WTC11 (cell line): ENCODE measurements at regions not wholly inside any gene's neighbourhood (a gene's known extent, or its start where the extent isn't known, plus 50 kb on each side); places are given as distances from the start of the nearest gene placed in this dataset.

Experiments used
- ATAC-seq: fragments of 200-7000 bp; cut with Tn5 transposase; 2 replicates; pipeline ENCODE4 v1.10.0; 2021; ENCODE audit warnings: mild to moderate bottlenecking, moderate library complexity
- CTCF ChIA-PET: fragments of 300-600 bp; sonication (Branson Sonifier 250); formaldehyde crosslinking; loops from one replicate; lab custom pipeline; 2021; ENCODE audit warnings: antibody characterized with exemption; lab: Charles Lee
- POLR2A ChIA-PET: fragments of 350-600 bp; sonication (Branson Sonifier 250); formaldehyde crosslinking; loops from one replicate; lab custom pipeline; 2021; ENCODE audit warnings: antibody characterized with exemption; lab: Charles Lee
- DNase-seq: peaks from one replicate; pipeline ENCODE4 v3.0.0; 2021; ENCODE audit warnings: low spot score
- H3K27ac Mint-ChIP-seq: 2 replicates; pipeline ENCODE4 v1.8.0; 2021; ENCODE audit warnings: mixed read lengths
- H3K27me3 Mint-ChIP-seq: 2 replicates; pipeline ENCODE4 v1.8.0; 2021; ENCODE audit warnings: low read depth, mild to moderate bottlenecking, moderate library complexity, mixed read lengths
- H3K36me3 Mint-ChIP-seq: 2 replicates; pipeline ENCODE4 v1.8.0; 2021; ENCODE audit warnings: mixed read lengths
- H3K4me1 Mint-ChIP-seq: 2 replicates; pipeline ENCODE4 v1.8.0; 2022; ENCODE audit warnings: mixed read lengths
- H3K4me3 Mint-ChIP-seq: 2 replicates; pipeline ENCODE4 v1.8.0; 2021; ENCODE audit warnings: mild to moderate bottlenecking, moderate library complexity, mixed read lengths
- H3K9me3 Mint-ChIP-seq: 2 replicates; pipeline ENCODE4 v1.8.0; 2021; ENCODE audit warnings: mixed read lengths
- ATF1 ChIP-seq: sonication (generic); formaldehyde crosslinking; IDR thresholded peaks from 2 replicates; pipeline ENCODE4 v1.8.1; 2023; ENCODE audit warnings: mild to moderate bottlenecking, moderate library complexity, missing genetic modification reagents
- CREB1 ChIP-seq: sonication (generic); formaldehyde crosslinking; IDR thresholded peaks from 2 replicates; pipeline ENCODE4 v1.8.0; 2023; ENCODE audit warnings: mild to moderate bottlenecking, missing genetic modification reagents
- CREM ChIP-seq: sonication (generic); formaldehyde crosslinking; IDR thresholded peaks from 2 replicates; pipeline ENCODE4 v1.8.1; 2022; ENCODE audit warnings: mild to moderate bottlenecking, missing genetic modification reagents, moderate library complexity
- CTCF ChIP-seq: fragments of 200-600 bp; IDR thresholded peaks from 2 replicates; pipeline ENCODE4 v1.8.0; 2022; ENCODE audit warnings: antibody characterized with exemption
- EMX1 ChIP-seq: fragments of 250-450 bp; sonication (Bioruptor Pico); IDR thresholded peaks from 2 replicates; pipeline ENCODE4 v1.8.0; 2021; ENCODE audit warnings: mild to moderate bottlenecking
- ERG ChIP-seq: fragments of 250-450 bp; sonication (Bioruptor Pico); IDR thresholded peaks from 2 replicates; pipeline ENCODE4 v1.8.0; 2021; ENCODE audit warnings: mild to moderate bottlenecking
- IRF2 ChIP-seq: sonication (generic); formaldehyde crosslinking; IDR thresholded peaks from 2 replicates; pipeline ENCODE4 v1.8.0; 2022; ENCODE audit warnings: low read depth, missing genetic modification reagents, borderline replicate concordance
- JUN ChIP-seq: sonication (generic); formaldehyde crosslinking; IDR thresholded peaks from 2 replicates; pipeline ENCODE4 v1.8.0; 2023; ENCODE audit warnings: mild to moderate bottlenecking, missing genetic modification reagents
- MAX ChIP-seq: sonication (generic); formaldehyde crosslinking; IDR thresholded peaks from 2 replicates; pipeline ENCODE4 v1.8.0; 2022; ENCODE audit warnings: mild to moderate bottlenecking, missing genetic modification reagents
- MXD4 ChIP-seq: fragments of 250-450 bp; sonication (Bioruptor Pico); IDR thresholded peaks from 2 replicates; pipeline ENCODE4 v1.8.0; 2021; ENCODE audit warnings: mild to moderate bottlenecking, moderate library complexity, borderline replicate concordance
- NFATC4 ChIP-seq: fragments of 250-450 bp; sonication (Bioruptor Pico); IDR thresholded peaks from 2 replicates; pipeline ENCODE4 v1.9.0; 2021; ENCODE audit warnings: mild to moderate bottlenecking
- NR1H2 ChIP-seq: sonication (generic); formaldehyde crosslinking; IDR thresholded peaks from 2 replicates; pipeline ENCODE4 v1.9.0; 2021; ENCODE audit warnings: mild to moderate bottlenecking, moderate library complexity, missing genetic modification reagents
- PRDM15 ChIP-seq: sonication (generic); formaldehyde crosslinking; IDR thresholded peaks from 2 replicates; pipeline ENCODE4 v1.8.0; 2022; ENCODE audit warnings: missing genetic modification reagents
- SMAD4 ChIP-seq: sonication (generic); formaldehyde crosslinking; IDR thresholded peaks from 2 replicates; pipeline ENCODE4 v1.8.0; 2022; ENCODE audit warnings: mild to moderate bottlenecking, missing genetic modification reagents
- ZBTB21 ChIP-seq: sonication (generic); formaldehyde crosslinking; IDR thresholded peaks from 2 replicates; pipeline ENCODE4 v1.8.1; 2023; ENCODE audit warnings: mild to moderate bottlenecking, missing genetic modification reagents, borderline replicate concordance
- ZNF121 ChIP-seq: sonication (generic); formaldehyde crosslinking; IDR thresholded peaks from 2 replicates; pipeline ENCODE4 v1.8.0; 2023; ENCODE audit warnings: missing genetic modification reagents
- ZNF138 ChIP-seq: sonication (generic); formaldehyde crosslinking; conservative IDR thresholded peaks from 2 replicates; pipeline ENCODE4 v1.8.1; 2022; ENCODE audit warnings: mild to moderate bottlenecking, moderate library complexity, missing genetic modification reagents
- ZNF219 ChIP-seq: sonication (generic); formaldehyde crosslinking; IDR thresholded peaks from 2 replicates; pipeline ENCODE4 v1.8.0; 2023; ENCODE audit warnings: missing genetic modification reagents, mild to moderate bottlenecking, borderline replicate concordance
- ZNF232 ChIP-seq: sonication (generic); formaldehyde crosslinking; IDR thresholded peaks from 2 replicates; pipeline ENCODE4 v1.8.0; 2022; ENCODE audit warnings: mild to moderate bottlenecking, missing genetic modification reagents
- ZNF263 ChIP-seq: sonication (generic); formaldehyde crosslinking; IDR thresholded peaks from 2 replicates; pipeline ENCODE4 v1.8.1; 2022; ENCODE audit warnings: low read depth, mild to moderate bottlenecking, moderate library complexity, missing genetic modification reagents
- ZNF425 ChIP-seq: fragments of 250-450 bp; sonication (Bioruptor Pico); conservative IDR thresholded peaks from 2 replicates; pipeline ENCODE4 v1.9.0; 2021; ENCODE audit warnings: mild to moderate bottlenecking
- TF ChIP-seq, protein P1 (sequence below): sonication (generic); formaldehyde crosslinking; IDR thresholded peaks from 2 replicates; pipeline ENCODE4 v1.8.1; 2023; ENCODE audit warnings: mild to moderate bottlenecking, missing genetic modification reagents, moderate library complexity
- TF ChIP-seq, protein P2 (sequence below): fragments of 250-450 bp; sonication (Bioruptor Pico); IDR thresholded peaks from 2 replicates; pipeline ENCODE4 v1.9.0; 2021; ENCODE audit warnings: moderate library complexity, mild to moderate bottlenecking, inconsistent platforms, borderline replicate concordance

DNA sequence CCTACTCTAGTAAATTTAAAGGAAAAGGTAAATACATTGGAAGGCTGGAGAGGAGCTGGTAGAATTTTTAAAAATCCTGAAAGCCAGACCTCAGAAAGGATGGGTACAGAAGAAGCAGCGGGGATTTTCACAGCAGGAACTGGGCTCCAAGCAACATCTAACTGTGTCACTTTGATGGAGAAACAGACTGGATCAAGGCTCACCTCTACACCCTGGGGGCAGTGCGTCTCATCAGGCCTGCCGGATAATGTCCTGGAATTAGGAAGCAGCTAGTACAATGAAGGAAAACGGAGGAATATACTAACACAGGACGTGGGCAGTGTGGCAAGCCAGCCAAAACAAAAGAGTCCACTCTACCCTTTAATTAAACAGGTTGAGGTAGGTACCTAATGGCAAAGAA, 463.6 kb downstream of the TAF11L14 start (continued):
- no peak for TF ChIP-seq ZNF425 (CRISPR knock-in tag)
- no peak for TF ChIP-seq ZNF121 (CRISPR knock-in tag)
- TF ChIP-seq JUN (CRISPR knock-in tag), result no peak
- no peak for TF ChIP-seq CREM
- TF ChIP-seq NFATC4 (CRISPR knock-in tag), result no peak
- TF ChIP-seq CREB1, result no peak

DNA sequence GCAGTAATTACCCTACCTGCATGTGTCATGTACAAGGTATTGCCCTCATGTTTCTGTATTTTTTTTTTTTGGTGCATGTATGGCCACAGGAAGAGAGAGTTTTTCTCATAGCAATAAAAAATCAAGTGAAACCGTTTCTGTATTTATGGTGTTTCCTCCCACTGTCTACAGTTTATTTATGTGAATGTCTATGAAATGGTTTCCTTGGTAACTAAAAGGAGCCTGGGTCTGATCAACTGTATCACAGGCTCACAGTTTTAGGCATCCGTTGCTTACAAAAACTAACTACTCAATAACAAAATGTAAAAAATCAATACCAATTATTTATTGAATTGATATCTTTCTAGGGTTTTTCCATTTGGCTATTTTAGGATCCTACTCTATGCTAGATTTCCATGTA, 464.4 kb downstream of the TAF11L14 start:
- H3K4me1 Mint-ChIP-seq, result peaks cover 25% of the 10 kb centered on the region
- TF ChIP-seq ZNF232 (CRISPR knock-in tag) (no peak), MAX (CRISPR knock-in tag) (no peak), EMX1 (CRISPR knock-in tag) (no peak), CTCF (no peak), ZNF219 (CRISPR knock-in tag) (no peak), ATF1 (no peak), ZNF263 (CRISPR knock-in tag) (no peak), IRF2 (no peak), NR1H2 (no peak), MXD4 (no peak), ZNF138 (no peak), SMAD4 (CRISPR knock-in tag) (no peak), ZBTB21 (no peak)
- TF ChIP-seq, protein P1, sequence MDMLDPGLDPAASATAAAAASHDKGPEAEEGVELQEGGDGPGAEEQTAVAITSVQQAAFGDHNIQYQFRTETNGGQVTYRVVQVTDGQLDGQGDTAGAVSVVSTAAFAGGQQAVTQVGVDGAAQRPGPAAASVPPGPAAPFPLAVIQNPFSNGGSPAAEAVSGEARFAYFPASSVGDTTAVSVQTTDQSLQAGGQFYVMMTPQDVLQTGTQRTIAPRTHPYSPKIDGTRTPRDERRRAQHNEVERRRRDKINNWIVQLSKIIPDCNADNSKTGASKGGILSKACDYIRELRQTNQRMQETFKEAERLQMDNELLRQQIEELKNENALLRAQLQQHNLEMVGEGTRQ (CRISPR knock-in tag), result no peak
- TF ChIP-seq, protein P2, sequence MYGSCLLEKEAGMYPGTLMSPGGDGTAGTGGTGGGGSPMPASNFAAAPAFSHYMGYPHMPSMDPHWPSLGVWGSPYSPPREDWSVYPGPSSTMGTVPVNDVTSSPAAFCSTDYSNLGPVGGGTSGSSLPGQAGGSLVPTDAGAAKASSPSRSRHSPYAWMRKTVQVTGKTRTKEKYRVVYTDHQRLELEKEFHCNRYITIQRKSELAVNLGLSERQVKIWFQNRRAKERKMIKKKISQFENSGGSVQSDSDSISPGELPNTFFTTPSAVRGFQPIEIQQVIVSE (CRISPR knock-in tag), result no peak
- POLR2A ChIA-PET, result no interaction called here
- no peaks in the 10 kb centered on the region for H3K27me3 Mint-ChIP-seq
- ATAC-seq (no peak), DNase-seq (no peak)
- H3K36me3 Mint-ChIP-seq, result no peaks in the 10 kb centered on the region
- H3K27ac Mint-ChIP-seq, result no peak overlapping the region
- no peak overlapping the region for H3K4me3 Mint-ChIP-seq
- CTCF ChIA-PET, result no interaction called here
- H3K9me3 Mint-ChIP-seq, result no peaks in the 10 kb centered on the region

DNA sequence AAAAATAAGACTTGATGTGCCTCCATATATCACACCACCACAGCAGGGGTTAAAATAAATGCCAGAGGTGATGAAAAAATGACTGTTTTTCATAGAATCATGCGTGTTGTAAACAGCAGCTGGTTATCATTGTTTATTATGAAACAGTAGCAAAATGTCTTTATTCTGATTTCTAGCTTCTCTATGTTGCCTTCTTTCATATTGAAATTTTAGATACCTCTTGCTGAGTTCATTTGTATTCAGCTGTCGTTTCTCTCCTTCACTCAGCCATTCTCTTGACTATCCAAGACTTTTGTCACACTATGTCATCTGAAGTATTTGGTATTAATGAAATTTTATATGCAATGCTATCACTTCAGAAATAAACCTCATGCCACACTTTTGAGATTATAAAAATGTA, 465.0 kb downstream of the TAF11L14 start:
- no peaks in the 10 kb centered on the region for H3K9me3 Mint-ChIP-seq
- POLR2A ChIA-PET, result no interaction called here
- H3K4me3 Mint-ChIP-seq, result no peak overlapping the region
- ATAC-seq (no peak), DNase-seq (no peak)
- H3K27ac Mint-ChIP-seq, result no peak overlapping the region
- CTCF ChIA-PET, result no interaction called here
- H3K4me1 Mint-ChIP-seq, result peaks cover 25% of the 10 kb centered on the region
- H3K27me3 Mint-ChIP-seq, result no peaks in the 10 kb centered on the region
- H3K36me3 Mint-ChIP-seq, result no peaks in the 10 kb centered on the region
- TF ChIP-seq PRDM15 (CRISPR knock-in tag) (no peak), ERG (CRISPR knock-in tag) (no peak), MXD4 (no peak), ATF1 (no peak)
